K562 (cell line): ENCODE measurements at regions not wholly inside any gene's neighbourhood (a gene's known extent, or its start where the extent isn't known, plus 50 kb on each side); places are given as distances from the start of the nearest gene placed in this dataset.

Experiments
- ATF7 ChIP-seq: fragments of 450-650 bp; IDR thresholded peaks from 2 replicates; pipeline ENCODE4 v1.7.1; 2014; ENCODE audit warnings: mild to moderate bottlenecking, moderate library complexity
- BRCA1 ChIP-seq, 2 experiments: fragments of 450-650 bp in 1 of 2; sonication (generic) in 1 of 2; formaldehyde crosslinking in 1 of 2; IDR thresholded peaks; 2 replicates each; pipeline versions ENCODE4 v1.5.0 to v1.6.1; 2017 to 2020; ENCODE audit warnings: mild to moderate bottlenecking in 1 of 2, missing genetic modification reagents in 1 of 2
- CTCF ChIP-seq, 3 experiments: IDR thresholded peaks in 2 of 3; conservative IDR thresholded peaks in 1 of 3; 2 replicates each; pipeline ENCODE4 v1.5.1; 2011 to 2012; ENCODE audit warnings: low read length in 3 of 3, mild to moderate bottlenecking in 3 of 3, control low read depth in 2 of 3, improper control_type of control experiment in 1 of 3, inconsistent platforms in 1 of 3, low read depth in 1 of 3, mixed read lengths in 1 of 3, moderate library complexity in 1 of 3; ENCODE audit not compliant: insufficient read depth in 2 of 3
- FOSL1 ChIP-seq: fragments of 200-800 bp; sonication (Bioruptor generic); conservative IDR thresholded peaks from 2 replicates; pipeline ENCODE4 v1.6.1; 2016; ENCODE audit warnings: missing genetic modification characterization, missing compliant biosample characterization
- FOXP4 ChIP-seq: sonication (generic); formaldehyde crosslinking; IDR thresholded peaks from 2 replicates; pipeline ENCODE4 v1.8.0; 2022; ENCODE audit warnings: mild to moderate bottlenecking, missing genetic modification reagents, borderline replicate concordance
- HNRNPH1 ChIP-seq: fragments of 200-400 bp; formaldehyde crosslinking; optimal IDR thresholded peaks from 2 replicates; pipeline ENCODE3; 2017; ENCODE audit warnings: low read depth, mild to moderate bottlenecking, low read length, moderate library complexity
- SAP30 ChIP-seq: fragments of 200-600 bp; sonication (generic); IDR thresholded peaks from 2 replicates; pipeline ENCODE4 v1.6.1; 2012; ENCODE audit warnings: borderline replicate concordance, low read depth, mild to moderate bottlenecking, moderate library complexity, low read length, control low read depth, inconsistent platforms; ENCODE audit not compliant: insufficient read depth, poor library complexity, severe bottlenecking
- ZNF124 ChIP-seq: sonication (generic); formaldehyde crosslinking; IDR thresholded peaks from 2 replicates; pipeline ENCODE4 v1.8.1; 2022; ENCODE audit warnings: missing genetic modification reagents
- ZNF561 ChIP-seq: fragments of 450-650 bp; formaldehyde crosslinking; conservative IDR thresholded peaks from 2 replicates; pipeline ENCODE4 v1.4.0; 2020; ENCODE audit warnings: mild to moderate bottlenecking, moderate library complexity
- TF ChIP-seq, protein P1 (sequence below): sonication (generic); formaldehyde crosslinking; IDR thresholded peaks from 2 replicates; pipeline ENCODE4 v1.9.0; 2022; ENCODE audit warnings: mild to moderate bottlenecking, missing genetic modification reagents

DNA sequence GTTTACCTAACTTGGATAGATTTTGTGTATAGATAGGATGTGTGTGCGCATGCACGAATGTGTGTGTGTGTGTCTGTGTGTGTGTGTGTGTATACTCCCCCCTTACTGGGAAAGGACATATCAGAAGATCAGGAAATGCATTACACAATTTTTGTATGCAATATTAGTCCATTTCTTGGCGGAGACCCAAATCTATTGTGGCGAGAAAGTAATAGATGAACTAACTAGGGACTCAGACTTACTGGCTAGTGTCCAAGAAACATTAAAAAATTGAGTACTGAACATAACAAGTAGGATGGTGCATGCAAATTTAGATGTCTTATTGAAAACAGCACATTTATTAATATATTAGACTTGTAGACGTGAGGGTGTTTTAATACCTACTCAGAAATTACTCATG lies 1036.5 kb upstream of the FANCL start:
- TF ChIP-seq FOXP4 (no peak), HNRNPH1 (no peak), BRCA1 (IDR thresholded peaks at IDR 0.05) (no peak), BRCA1 (CRISPR knock-in tag; IDR thresholded peaks at IDR 0.05) (no peak), SAP30 (no peak), CTCF (IDR thresholded peaks at IDR 0.05 in 2 of 3, conservative IDR thresholded peaks at IDR 0.05 in 1 of 3; ENCODE audit: insufficient read depth in 2 of 3, low read depth in 1 of 3, low read length in 3 of 3) (no peak), ZNF124 (CRISPR knock-in tag) (no peak), ZNF561 (CRISPR knock-in tag) (no peak), FOSL1 (tag) (no peak), ATF7 (no peak)
- TF ChIP-seq, protein P1, sequence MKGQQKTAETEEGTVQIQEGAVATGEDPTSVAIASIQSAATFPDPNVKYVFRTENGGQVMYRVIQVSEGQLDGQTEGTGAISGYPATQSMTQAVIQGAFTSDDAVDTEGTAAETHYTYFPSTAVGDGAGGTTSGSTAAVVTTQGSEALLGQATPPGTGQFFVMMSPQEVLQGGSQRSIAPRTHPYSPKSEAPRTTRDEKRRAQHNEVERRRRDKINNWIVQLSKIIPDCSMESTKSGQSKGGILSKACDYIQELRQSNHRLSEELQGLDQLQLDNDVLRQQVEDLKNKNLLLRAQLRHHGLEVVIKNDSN: no peak
